GM19372 (cell line): ENCODE measurements at regions not wholly inside any gene's neighbourhood (a gene's known extent, or its start where the extent isn't known, plus 50 kb on each side); places are given as distances from the start of the nearest gene placed in this dataset.

Source experiments
- ATAC-seq: cut with Tn5 transposase; IDR thresholded peaks from one replicate; pipeline ENCODE4 v1.9.1; 2021; ENCODE audit warnings: mild to moderate bottlenecking, low read depth, moderate library complexity; ENCODE audit not compliant: unreplicated experiment

DNA sequence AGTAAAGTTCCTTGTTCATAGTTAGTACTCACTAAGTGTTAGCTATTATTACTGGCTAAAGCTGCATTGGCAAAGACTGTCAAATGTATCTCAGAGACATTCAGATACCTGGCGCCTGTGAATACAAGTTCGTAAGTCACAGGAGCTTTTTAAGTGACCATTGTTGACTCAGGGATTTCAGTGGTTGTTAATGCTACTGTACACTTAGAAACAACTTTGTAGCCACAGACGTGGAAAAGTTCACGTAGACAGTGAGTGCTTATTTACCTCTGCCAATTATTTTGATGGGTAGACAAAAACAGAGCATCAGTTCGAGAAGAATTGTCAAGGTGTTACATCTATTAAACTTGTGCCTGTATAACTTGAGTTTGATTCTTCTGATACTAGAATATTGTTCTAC, 59.1 kb upstream of the RRP15 start:
- no peak for ATAC-seq
